Sigmoid colon (tissue), 3 donors: ENCODE measurements at regions not wholly inside any gene's neighbourhood (a gene's known extent, or its start where the extent isn't known, plus 50 kb on each side); places are given as distances from the start of the nearest gene placed in this dataset.

Experiments
- CTCF ChIP-seq, 4 experiments: fragments of 450-650 bp in 3 of 4; fragments of 200-600 bp in 1 of 4; IDR thresholded peaks; one replicate each; pipeline ENCODE4 v1.5.1; 2016 to 2019; ENCODE audit warnings: antibody characterized with exemption in 4 of 4, mild to moderate bottlenecking in 3 of 4, moderate library complexity in 2 of 4
- POLR2A ChIP-seq, 2 donors: fragments of 450-650 bp; IDR thresholded peaks; one replicate each; pipeline ENCODE4 v1.6.1; 2016; ENCODE audit warnings: antibody characterized with exemption in 2 of 2, mild to moderate bottlenecking in 2 of 2, moderate library complexity in 2 of 2

- TF ChIP-seq CTCF (IDR thresholded peaks at IDR 0.05) (no peak), POLR2A (IDR thresholded peaks at IDR 0.05) (no peak)
Measured at GRCh38 chr4:95980877-95981360, 141.0 kb downstream of the PDHA2 start.
